Forelimb muscle (tissue), 1 donor: ENCODE measurements at regions not wholly inside any gene's neighbourhood (a gene's known extent, or its start where the extent isn't known, plus 50 kb on each side); places are given as distances from the start of the nearest gene placed in this dataset.
"Not testable (repeated sequence)": the region's sequence is repeated elsewhere in the genome, so short reads cannot be mapped to it uniquely, and the experiment has no call there.

Experiments used
- DNase-seq: peaks from one replicate; pipeline ENCODE4 v3.0.0-alpha.2; 2013; ENCODE audit warnings: low read depth

DNA sequence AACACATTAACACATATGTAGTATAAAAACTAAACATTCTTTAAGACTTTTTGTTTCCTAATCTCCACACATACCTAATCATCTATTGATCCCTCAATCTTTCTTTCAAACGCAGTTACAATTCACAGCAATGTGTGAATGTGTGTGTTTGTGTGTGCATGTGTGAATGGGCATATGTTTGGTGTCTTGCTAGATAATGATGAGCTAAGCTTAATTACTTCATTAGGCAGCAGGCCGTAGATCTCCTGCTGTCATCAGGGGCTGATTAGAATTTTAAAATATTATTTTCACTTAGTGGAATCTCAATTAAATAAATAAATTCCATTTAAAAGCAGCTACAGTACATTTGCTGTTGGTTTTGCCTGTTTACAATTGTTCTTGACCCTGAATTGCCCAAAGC, 187.8 kb upstream of the LHX8 start:
- no peak for DNase-seq

GRCh38 chr1:74949348-74949747, 184.8 kb upstream of the LHX8 start:
- DNase-seq = not testable (repeated sequence)

GRCh38 chr1:74951981-74952380, 182.2 kb upstream of the LHX8 start:
- not testable (repeated sequence) for DNase-seq

GRCh38 chr1:74952786-74953185, 181.4 kb upstream of the LHX8 start:
- no peak for DNase-seq

GRCh38 chr1:74953622-74954021, 180.6 kb upstream of the LHX8 start:
- DNase-seq = no peak

GRCh38 chr1:74963120-74963519, 171.1 kb upstream of the LHX8 start:
- no peak for DNase-seq

DNA sequence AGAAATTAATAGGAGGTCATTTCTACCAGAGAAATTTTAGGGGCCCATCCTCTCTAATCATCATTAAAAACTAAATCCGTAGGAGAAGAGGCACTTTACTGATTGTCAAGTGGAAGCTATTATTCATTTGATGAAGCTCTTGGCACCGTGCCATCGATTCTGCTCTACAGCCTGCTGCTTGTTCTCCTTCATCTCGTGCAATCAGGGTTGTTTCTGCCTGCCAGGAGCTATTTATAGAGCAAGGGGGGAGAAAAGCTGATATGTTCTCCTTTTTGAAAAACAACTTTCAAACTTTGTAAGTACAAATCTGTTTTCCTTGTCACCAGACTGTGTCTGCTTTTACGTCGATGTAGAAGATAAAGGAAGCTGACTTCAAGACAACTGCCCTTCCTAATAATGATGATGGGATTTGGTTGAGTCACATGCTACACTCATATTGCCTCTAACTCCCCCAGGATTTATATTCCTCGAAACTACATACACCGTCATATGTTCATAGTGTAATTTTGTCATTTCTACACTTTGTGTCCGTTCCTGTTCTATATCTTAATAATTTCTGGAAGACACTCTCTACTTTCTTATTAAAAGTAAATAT, 169.6 kb upstream of the LHX8 start:
- DNase-seq = peak; percentile 4

DNA sequence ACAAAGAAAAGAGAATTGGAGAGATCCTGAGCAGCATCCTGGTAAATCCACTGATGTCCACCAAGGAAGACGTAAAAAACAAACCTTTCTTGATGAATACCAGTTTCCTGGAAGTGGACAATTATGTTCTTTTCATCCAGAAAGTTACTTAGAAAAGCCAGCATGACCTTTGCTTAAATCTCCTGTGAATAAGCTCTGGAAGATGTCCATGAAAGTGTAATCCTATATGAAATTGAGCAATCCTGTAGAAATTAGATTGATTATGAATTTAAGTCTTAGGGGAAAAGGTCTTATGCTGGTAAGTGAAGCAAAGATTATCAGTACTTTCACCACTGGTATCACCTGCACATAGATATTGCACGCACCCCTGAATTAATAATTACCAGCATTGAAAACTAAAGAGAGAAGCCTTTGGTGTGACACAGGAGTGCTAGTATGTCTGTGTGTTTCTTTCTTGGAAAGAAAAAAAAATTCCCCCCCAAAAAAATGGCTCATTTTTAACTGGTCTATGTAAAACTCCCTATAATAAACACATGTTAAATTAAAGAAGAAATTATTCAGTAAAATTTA, 164.5 kb upstream of the LHX8 start:
- no peak for DNase-seq

GRCh38 chr1:74971982-74972381, 162.2 kb upstream of the LHX8 start:
- DNase-seq = no peak

DNA sequence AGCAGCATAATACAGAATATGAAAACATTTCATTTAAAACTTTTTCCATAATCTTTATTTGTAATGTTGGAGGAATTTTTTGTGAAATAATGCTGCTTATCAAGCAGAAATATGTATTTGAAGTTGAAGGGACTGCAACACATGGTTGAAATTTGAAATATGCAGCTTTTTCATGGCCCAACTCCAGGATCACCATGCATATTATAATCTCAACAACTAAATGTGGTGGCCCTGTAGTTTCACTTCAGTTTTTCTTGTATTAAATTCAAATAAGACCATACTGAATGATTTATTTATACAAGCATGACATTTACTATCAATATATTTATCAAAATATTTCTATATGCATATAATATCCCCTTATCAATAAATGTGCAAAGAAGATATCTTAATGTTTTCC, 157.7 kb upstream of the LHX8 start:
- DNase-seq = no peak

- not testable (repeated sequence) for DNase-seq
These were observed 141.7 kb upstream of the LHX8 start for GRCh38 chr1:74992448-74992847.

DNA sequence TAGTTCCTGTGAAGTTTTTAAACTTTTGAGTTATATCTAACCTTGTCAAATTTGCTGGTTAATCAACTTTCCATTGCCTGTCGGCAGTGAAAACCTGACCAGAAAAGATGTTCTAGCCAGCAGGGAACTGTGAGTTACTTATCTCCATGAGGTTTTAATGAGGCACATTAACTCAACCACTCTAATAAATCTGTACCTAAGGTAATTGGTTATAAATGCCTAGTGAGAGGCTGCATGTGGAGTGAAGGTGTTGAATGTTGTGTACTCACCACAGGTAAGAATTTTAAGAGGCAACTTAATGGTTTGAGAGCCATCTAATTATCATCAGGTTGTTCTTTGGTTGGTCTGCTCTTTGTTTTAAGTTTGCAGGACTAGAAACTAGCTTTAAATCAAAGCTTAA, 138.4 kb upstream of the LHX8 start:
- DNase-seq = no peak

GRCh38 chr1:75010547-75010946, 123.6 kb upstream of the LHX8 start:
- DNase-seq = no peak

DNA sequence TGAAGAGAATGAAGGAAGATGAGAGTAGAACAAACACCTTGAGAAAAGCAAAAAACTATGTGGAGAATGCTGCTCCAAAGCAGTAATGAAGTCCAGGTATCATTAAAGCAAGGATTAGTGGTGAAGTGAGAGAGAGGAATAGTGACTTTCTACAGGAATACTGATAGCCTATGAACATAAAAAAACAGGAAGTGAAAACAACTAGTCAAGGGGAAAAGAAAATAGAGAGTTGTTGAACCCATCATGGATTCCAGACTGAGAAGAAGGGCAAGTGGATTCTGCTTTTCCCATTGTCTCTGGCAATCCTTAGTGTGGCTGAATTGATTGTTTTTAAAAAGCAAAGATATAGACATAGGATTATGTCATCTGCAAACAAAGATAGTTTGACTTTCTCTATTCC, 119.9 kb upstream of the LHX8 start:
- no peak for DNase-seq

DNA sequence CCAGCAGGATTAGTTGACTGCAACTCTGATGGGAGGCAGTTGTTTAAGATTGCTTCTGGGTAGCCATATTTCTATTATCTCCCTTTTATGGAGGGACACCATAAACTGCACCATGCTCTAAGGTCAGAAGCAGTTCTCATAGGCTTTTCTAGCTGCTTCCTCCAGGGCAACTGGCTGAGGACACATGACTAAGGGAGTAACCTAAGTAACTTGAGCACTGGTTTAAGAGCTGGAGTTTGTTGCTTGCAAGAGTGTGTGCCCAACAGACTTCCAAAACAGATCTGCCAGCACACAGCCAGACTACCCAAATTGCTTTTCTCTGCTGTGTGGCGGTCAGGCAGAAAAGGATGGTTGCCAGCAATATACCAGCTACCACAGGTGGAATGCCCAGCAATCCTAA, 111.2 kb upstream of the LHX8 start:
- no peak for DNase-seq

DNA sequence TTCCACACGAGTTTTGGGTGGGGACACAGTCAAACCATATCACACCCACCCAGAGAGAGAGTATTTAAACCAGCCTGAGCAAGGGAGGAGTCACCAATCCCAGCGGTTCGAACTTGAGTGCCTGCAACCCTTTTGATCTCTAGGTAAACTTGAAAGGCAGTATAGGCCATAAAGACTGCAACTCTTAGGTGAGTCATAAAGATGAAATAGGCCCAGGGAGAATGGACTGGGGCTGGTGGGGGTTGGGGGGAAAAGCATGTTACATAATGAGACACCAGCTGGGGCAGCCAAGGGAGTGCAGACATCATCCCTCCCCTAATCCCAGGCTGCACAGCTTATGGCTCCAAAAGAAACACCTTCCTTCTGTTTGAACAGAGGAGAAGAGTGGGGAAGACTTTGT, 99.8 kb upstream of the LHX8 start:
- no peak for DNase-seq

DNA sequence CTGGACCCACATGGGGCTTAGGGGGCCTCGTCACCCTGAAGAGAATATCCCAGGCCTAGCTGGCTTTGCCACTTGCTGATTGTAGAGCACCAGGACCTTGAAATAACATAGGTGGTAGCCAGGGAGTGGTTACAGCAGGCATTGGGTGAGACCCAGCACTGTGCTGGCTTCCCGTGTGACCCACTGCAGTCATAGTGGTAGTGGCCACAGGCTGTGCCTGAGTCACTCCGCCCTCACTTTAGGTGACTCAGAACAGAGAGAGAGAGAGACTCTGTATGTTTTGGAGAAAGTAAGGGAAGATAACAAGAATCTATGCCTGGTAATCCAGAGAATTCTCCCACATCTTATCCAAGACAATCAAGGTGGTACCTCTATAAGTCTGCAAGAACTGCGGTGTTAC, 98.7 kb upstream of the LHX8 start:
- DNase-seq = no peak

DNA sequence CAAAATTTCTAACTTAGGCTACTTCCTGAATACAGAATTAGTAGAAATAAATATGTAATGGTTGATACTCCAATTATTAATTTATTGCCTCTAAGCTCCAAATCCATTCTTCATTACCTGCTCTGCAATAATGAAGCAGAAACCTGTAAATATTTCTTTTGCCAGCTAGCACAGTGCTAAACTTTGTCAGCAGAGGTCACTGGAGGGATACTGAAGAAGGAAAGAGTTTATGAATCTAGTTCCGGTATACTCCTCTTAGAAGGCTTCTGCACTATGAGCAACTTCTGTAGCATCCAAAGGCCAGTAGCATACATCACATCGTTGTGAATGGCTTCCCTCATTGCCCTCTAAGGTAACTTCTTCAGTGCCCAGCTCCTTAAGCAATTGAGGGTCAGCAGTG, 81.0 kb upstream of the LHX8 start:
- no peak for DNase-seq

GRCh38 chr1:75058424-75058823, 75.8 kb upstream of the LHX8 start:
- no peak for DNase-seq

DNA sequence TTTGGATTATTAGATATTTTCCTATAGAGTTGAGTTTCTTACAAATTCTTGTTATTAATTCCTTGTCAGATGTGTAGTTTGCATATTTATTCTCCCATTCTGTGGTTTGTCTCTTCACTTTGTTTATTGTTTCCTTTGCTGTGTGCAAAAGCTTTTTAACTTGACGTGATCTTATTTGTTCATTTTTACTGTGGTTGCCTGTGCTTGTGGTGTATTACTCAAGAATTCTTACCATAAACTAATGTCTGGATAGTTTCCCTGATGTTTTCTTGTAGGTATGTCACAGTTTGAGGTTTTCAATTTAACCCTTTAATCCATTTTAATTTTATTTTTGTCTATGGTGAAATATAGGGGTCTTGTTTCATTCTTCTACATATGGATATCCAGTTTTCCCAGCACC, 72.1 kb upstream of the LHX8 start:
- no peak for DNase-seq

DNA sequence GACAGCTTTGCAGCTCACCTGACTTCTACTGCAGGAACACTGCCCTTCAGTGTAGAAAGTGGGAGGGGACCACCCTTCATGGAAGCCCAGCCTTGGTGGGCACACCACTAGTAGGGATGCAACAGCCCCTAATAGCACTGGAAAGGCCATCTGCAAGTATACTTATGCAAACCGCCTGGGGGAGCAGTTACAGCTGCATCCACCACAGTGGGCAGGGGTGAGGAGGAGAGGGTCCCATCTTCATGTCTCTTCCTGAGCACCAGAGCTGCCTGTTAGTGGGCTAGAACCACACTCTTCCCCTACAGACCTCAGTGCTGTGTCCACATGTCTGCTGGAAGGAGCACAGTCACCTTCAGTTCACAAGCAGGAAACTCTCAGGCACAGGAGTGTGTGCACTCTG, 66.2 kb upstream of the LHX8 start:
- no peak for DNase-seq

DNA sequence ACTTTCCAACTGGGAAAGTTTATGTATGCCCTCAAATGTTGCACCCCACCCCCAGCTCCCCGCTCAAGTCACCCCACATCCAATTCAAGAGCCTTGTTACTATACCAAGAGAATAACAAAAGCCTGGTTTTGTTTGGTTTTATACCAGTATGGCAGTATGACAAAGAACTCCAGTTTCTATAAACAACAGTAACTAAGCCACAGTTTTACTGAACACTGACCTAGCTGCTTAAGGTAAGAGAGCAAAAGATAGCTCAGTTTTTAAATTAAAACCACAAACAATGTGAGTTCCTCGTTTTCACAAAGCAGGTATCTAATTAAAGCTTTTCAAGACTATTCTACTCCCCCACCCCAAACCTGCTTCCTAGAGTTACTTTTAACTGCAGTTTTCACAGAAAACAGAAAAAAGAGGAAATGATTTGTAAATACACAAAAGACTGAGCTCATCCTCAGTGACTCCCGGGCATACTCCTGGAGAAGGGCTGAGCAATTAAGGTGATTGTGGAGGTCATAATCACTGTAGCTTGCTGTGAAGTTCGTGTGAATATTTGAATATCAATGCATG, 59.3 kb upstream of the LHX8 start:
- no peak for DNase-seq

- DNase-seq = no peak
These were observed 54.5 kb upstream of the LHX8 start for GRCh38 chr1:75079538-75080290.
